NCI-H748 (cell line): ENCODE measurements at regions not wholly inside any gene's neighbourhood (a gene's known extent, or its start where the extent isn't known, plus 50 kb on each side); places are given as distances from the start of the nearest gene placed in this dataset.

Source experiments
- DNase-seq: peaks from one replicate; lab custom pipeline; 2025; ENCODE audit not compliant: unreplicated experiment; lab: John Stamatoyannopoulos, UW

DNA sequence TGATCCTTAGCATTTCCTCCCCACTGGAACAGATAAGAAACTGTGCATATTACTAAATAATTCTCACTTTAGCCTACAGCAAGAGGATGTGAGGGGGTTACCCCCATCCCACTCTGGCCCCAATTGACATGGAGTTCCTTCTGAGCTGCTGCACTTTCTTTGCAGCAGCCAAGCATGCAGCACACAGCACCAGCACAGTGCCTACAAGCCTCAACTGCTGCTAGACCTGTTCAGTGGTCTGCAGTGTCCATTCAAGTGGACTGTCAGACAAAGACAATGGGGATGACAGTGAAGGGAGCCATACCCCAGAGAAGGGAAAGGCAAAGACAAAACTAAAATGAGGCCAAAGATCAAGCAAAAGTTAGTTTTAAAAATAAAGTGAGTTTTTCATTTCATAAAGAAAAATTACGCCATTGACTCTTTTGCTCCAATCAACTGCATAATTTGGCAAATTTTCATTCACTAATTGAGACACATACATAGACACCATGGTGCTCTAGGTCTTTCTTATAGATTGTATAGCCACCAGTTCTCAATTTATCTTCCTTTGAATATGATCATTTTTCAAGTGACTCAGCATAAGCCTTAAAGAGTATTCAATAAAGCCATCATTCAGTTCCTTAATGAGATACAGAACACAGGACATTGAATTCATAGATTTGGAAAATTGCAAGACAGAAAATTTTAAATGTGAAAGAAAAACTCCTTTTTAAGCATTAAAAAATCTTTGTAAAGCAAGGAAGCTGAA lies 410.6 kb downstream of the HNRNPD start:
- no peak for DNase-seq

DNA sequence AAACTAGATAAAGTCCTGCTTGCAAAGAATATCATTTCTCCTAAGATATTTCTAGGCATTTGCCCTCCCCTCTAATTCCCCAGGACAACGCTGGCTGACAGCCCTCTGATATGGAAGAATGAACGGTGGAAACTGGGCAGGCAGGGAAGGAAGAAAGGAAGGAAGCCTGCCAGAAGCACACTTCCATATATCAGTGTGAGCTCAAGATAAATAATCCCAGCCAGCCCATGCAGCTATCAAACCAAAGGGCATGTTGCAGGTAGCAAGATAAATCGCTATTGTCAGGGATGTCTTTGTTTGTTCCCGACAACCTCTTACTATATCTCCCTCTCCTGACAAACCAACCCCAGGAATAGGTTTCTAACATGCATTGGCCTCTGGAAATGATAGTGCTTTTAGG lies 412.8 kb downstream of the HNRNPD start:
- DNase-seq: no peak

DNA sequence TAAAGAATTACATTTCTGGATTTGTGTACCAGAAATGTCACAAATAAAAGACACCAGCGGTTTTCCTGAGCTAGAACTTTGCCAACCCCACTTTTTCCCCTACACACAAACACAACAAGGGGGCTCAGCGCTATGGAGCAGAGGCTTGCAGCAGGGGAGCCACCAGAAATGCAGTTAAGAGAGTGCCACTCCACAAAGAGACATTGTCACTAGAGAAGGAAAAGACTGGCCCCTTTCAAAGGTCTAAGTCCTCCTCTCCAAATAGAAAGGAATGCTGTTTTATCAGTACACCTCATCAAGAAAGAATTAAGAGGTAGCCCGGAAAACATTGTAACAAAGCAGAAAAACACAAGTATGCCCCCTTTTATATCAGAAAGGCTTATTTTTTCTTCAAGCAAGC lies 419.5 kb downstream of the HNRNPD start:
- no peak for DNase-seq

GRCh38 chr4:81951891-81952455 lies 421.8 kb downstream of the HNRNPD start:
- peak; percentile 59 for DNase-seq

DNA sequence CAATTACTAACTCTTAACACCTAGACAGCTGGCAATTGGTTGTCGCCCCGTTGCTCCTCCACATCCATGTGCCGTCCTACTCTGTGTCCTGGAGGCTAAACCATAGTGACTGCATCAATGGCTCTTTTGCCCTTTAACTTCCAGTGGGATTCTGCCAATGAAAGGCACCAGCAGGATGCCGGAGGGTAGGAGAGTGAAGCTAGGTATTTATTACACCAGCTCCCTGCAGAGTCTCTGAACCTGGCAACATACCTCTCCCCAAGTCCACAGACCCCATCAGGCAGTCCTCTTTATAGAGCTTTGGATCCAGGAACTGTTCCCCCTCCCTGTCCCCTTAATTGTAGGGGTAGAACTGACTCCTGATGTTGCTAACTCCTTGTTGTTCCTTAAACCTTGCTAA lies 426.8 kb downstream of the HNRNPD start:
- no peak for DNase-seq

DNA sequence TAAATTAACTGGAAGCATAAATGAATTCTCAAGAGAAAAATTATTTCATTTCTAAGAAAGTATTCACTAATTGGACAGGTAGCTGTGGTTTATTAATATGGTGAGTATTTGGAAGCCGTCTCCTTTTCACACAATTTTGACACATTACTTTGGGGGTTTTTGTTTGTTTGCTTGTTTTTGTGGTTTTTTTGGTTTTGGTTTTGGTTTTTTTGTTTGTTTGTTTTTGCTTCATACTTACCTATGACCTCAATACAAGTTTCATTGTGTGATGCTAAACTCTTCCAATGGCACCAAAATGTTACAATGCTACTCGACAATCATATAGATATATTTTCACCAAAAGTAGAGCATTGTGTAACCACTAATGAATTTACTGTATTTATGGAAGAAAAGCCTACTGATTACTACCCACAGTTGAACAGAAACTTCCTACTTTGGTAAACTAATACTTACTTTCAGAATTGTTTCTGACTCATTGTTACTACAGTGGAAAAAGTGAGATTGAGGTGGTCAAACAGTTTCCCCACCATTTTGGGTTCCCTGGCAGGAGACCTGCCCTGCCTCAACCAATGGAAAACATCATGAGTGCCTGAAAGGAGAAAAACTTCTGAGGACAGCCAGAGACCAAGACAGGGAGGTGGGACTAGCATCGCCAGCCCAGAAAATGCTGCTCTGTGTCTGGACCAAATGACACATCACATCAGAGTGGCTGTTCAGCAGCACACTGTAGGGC lies 443.1 kb downstream of the HNRNPD start:
- no peak for DNase-seq

DNA sequence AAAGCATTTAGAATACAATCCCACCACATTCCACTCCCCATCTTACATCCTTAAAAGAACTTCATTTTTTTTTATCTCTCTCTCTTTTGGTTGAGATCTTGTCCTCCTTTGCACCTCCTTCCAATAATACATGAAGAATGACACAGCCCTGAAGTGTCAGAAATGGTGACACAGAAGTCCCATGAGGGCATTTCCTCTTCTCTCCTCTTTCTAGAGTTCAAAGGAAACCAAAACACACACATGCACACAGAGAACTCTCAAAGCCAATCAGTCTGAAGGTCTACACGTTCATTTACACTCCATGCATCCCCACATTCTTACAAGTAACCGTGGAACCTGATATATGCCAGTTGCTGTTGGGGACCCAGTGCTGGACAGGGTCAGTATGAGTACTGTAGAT lies 450.7 kb downstream of the HNRNPD start:
- no peak for DNase-seq

- DNase-seq: no peak
Observed at GRCh38 chr4:81922313-81922712, 450.6 kb upstream of the RASGEF1B start.

- DNase-seq: peak; percentile 27
Observed at GRCh38 chr4:81921751-81922159, 450.0 kb upstream of the RASGEF1B start.

- DNase-seq: no peak
Observed at GRCh38 chr4:81919810-81920209, 448.1 kb upstream of the RASGEF1B start.

DNA sequence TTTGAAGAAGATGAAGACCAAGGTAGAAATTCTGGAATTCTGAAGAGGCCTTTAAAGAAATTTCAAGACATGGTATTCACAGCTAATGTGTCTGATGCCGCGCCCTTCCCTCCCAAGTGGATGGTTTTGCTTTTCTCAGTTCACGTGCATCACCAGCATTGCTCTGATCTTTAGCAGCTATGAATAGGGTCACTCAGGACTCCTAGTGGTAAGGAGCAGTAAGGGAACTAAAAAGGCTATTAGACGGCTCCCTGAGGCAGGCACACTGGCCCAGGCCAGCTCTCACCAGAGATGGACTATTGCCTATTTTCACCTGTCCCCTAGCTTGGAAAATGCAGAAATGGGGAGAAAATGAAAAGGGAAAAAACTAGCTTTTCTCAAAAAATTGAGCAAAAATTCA lies 447.5 kb upstream of the RASGEF1B start:
- peak; percentile 55 for DNase-seq

- no peak for DNase-seq
Observed at GRCh38 chr4:81915430-81915829, 443.7 kb upstream of the RASGEF1B start.

GRCh38 chr4:81914623-81915022 lies 442.9 kb upstream of the RASGEF1B start:
- no peak for DNase-seq

- peak; percentile 60 for DNase-seq
Observed at GRCh38 chr4:81913427-81913879, 441.7 kb upstream of the RASGEF1B start.

DNA sequence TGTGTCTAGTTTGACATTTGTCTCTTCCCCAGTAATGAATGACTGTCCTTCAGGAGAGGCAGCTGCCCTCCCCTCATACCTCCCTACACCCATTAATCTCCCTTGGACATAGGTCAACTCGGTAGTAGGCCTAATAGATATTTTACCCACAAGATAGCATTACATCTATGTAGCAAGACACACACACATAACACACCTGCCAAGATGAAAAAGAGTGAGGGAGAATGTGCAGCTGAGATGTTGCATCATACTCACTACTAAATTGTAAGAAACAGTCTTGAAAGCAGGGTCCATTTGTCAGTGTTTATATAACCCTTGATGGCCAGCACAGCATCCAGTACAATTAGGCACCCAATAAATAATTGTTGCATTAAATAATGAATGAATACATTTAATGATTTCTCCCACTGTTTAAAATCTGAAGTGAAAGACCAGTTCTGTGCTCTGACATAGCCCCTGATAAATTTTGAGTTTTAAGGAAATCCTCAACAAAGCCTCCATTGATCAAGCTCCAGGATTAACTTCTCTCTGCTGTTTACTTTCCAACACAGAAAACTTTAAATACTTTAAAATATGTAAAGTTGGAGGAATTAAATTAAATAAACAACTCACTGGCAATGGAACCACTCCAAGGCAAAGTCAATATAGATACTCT lies 440.8 kb upstream of the RASGEF1B start:
- no peak for DNase-seq

DNA sequence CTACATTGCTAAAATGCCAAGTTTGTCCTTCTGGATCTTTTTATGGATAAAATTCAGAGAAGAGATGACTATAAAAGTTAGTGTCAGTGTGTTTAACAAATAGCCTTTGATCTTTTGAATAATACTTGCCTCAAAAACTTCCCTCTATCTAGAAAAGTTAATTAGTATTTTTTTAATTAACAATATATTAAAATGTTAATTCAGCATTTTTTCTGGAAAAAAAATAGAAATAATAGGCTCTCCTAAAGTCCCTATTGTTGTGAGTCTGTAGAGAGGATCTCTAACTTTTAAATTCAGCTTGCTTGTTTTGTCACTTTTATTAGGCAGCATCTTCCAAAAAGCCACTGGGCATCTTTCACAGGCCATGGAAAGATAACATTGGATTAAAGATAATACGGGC lies 435.2 kb upstream of the RASGEF1B start:
- DNase-seq: no peak

DNA sequence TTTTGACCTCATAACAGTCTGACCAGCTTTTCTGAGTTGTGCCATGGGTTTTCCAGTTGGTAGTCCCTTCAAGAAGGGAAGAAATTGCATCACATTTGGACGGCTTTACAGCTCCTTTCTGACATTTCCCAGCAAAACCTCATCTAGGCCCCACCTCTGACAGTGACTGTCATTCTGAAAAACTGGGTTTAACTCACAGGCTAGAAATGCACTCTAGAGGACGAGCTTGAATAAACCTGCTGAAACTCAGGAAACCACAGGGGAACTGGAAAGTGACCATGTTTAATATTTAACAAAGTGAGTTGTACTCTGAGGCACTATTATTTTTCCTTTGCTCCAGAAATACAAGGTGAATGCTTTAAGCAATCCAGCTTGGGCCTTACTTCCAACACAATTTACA lies 434.3 kb upstream of the RASGEF1B start:
- DNase-seq: no peak

- DNase-seq: no peak
Observed at GRCh38 chr4:81904121-81904520, 432.4 kb upstream of the RASGEF1B start.

DNA sequence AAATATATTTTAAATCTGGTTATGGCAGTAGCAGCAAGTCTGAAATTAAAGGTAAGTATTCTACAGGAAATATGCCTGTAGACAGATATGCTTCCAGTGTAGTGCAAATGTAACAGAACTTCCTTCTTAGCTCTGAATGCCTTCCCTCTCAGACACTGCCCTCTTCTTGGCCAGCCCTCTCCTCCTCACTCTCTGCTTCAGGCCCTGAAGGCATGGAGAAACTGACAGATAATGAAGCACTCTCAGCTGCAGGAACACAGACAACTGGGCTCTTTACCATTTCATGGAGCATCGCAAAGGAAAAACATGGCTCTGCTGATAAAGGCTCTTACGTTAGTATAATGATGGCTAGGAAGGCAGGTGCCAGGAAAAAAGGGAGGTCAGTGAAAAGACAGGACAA lies 431.5 kb upstream of the RASGEF1B start:
- no peak for DNase-seq

- DNase-seq: no peak
Observed at GRCh38 chr4:81898862-81899504, 427.3 kb upstream of the RASGEF1B start.

DNA sequence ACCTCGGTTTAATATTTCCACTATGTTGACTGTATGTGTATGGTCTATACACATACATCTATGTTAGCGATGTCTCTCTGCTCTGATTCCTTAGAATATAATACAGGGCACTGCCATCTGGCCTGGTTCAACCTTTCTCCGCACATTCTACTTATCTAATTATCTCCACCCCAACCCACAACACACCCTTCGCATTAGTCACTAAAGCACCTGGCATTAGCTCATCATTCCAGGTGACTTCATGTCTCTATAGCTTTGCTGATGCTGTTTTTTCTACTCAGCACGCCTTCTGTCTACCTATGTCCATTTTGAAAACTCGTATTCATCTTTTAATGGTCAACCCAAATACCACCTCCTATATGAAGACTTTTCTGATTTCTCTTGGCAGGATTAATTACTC lies 425.2 kb upstream of the RASGEF1B start:
- DNase-seq: peak; percentile 61
